Loucy (cell line): ENCODE measurements at regions not wholly inside any gene's neighbourhood (a gene's known extent, or its start where the extent isn't known, plus 50 kb on each side); places are given as distances from the start of the nearest gene placed in this dataset.

ENCODE experiments used
- EZH2phosphoT487 ChIP-seq: fragments of 200-600 bp; IDR thresholded peaks from 2 replicates; pipeline ENCODE4 v1.6.1; 2018; ENCODE audit warnings: antibody characterized with exemption, mild to moderate bottlenecking, moderate library complexity, borderline replicate concordance
- TF ChIP-seq, protein P1 (sequence below): fragments of 200-600 bp; sonication (generic); conservative IDR thresholded peaks from 2 replicates; pipeline ENCODE4 v1.5.1; 2014; ENCODE audit warnings: mild to moderate bottlenecking, antibody characterized with exemption, low read length

DNA sequence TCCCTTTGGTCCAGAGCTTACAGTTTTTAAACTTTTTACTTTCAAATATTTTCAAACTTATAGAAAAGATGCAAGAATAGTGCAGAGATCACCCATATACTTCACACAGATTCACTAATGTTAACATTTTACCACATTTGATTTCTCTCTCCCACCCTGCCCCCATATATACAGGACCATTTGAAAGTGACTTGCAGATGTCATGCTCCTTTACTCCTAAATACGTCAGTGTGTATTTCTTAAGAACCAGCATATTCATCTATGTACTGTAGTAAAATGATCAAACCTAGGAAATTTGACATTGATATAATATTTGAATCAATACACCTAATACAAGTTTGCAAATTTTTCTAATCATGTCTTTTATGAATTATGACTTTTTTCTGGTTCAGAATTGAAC, 100.4 kb upstream of the CHD1 start:
- TF ChIP-seq, protein P1, sequence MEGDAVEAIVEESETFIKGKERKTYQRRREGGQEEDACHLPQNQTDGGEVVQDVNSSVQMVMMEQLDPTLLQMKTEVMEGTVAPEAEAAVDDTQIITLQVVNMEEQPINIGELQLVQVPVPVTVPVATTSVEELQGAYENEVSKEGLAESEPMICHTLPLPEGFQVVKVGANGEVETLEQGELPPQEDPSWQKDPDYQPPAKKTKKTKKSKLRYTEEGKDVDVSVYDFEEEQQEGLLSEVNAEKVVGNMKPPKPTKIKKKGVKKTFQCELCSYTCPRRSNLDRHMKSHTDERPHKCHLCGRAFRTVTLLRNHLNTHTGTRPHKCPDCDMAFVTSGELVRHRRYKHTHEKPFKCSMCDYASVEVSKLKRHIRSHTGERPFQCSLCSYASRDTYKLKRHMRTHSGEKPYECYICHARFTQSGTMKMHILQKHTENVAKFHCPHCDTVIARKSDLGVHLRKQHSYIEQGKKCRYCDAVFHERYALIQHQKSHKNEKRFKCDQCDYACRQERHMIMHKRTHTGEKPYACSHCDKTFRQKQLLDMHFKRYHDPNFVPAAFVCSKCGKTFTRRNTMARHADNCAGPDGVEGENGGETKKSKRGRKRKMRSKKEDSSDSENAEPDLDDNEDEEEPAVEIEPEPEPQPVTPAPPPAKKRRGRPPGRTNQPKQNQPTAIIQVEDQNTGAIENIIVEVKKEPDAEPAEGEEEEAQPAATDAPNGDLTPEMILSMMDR: no peak
- no peak for TF ChIP-seq EZH2phosphoT487
